ENCODE measurements at regions not wholly inside any gene's neighbourhood (a gene's known extent, or its start where the extent isn't known, plus 50 kb on each side); places are given as distances from the start of the nearest gene placed in this dataset.

DNA sequence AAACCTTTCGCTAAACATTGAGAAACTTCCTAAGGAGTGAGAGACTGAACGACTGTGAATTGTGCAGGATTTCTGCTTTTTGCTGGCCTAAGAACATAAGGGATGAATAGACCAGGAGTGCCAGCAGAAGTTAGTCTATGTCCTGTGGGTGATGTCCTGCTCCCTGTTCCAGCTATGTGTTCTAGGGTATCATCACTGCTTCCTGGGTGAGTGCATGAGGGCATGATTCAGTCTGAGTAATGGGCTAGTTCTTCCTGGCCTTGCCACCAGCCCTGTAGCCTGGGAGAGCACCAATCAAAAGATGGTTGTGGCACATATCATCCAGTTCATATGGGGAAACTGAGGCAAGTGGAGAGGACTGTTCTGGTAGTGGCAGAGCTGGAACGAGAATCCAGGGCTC, 153.9 kb upstream of the TPM1 start:
- no peak for DNase-seq
- Mint-ChIP-seq H3K36me3 (ENCODE audit: insufficient read depth, unreplicated experiment) (peaks cover 21% of the 10 kb centered on the region), H3K27me3 (ENCODE audit: unreplicated experiment) (no peaks in the 10 kb centered on the region), H3K4me3 (ENCODE audit: low read depth, unreplicated experiment) (no peak overlapping the region), H3K9me3 (ENCODE audit: low read depth, unreplicated experiment) (peaks cover 3% of the 10 kb centered on the region), H3K4me1 (ENCODE audit: low read depth, unreplicated experiment) (peaks cover 68% of the 10 kb centered on the region), H3K27ac (ENCODE audit: unreplicated experiment) (peak overlapping the region; percentile 40)
- BruUV-seq (replicated peaks) = no TSS peak
- TF ChIP-seq, protein P1, sequence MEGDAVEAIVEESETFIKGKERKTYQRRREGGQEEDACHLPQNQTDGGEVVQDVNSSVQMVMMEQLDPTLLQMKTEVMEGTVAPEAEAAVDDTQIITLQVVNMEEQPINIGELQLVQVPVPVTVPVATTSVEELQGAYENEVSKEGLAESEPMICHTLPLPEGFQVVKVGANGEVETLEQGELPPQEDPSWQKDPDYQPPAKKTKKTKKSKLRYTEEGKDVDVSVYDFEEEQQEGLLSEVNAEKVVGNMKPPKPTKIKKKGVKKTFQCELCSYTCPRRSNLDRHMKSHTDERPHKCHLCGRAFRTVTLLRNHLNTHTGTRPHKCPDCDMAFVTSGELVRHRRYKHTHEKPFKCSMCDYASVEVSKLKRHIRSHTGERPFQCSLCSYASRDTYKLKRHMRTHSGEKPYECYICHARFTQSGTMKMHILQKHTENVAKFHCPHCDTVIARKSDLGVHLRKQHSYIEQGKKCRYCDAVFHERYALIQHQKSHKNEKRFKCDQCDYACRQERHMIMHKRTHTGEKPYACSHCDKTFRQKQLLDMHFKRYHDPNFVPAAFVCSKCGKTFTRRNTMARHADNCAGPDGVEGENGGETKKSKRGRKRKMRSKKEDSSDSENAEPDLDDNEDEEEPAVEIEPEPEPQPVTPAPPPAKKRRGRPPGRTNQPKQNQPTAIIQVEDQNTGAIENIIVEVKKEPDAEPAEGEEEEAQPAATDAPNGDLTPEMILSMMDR (IDR thresholded peaks at IDR 0.05; ENCODE audit: unreplicated experiment) = no peak
- CTCF ChIA-PET = interaction anchor here (0.6 to 0.8 kb wide), 2 partner anchors 74 to 156 kb away, joined by 3 read pairs; no protein-coding TSS in a partner anchor
- intact Hi-C loops (cut with micrococcal nuclease; ENCODE audit: unreplicated experiment) = no loop called here

DNA sequence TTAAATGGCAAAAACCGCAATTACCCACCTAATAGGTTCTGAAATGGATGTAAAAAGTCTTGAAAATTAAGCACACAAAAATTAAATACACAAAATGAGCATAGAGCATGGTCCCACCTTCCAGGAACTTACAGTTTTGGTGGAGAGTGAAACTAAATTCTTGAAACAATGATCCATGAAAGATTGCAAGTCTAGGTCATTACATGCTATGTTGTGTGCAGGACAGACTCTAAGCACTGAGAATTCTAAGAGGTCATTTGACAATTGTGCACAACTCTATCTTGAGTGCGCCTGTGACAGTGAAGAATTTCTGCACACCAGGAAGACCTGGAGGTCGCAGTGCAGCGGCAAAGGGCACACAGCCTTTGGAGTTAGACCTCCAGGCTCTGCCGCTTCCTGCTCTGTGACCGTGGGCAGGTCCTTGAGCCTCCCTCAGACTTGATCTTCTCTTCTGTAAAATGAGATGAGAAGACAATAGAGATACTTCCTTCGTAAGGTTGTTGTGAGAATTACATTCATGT, 153.3 kb upstream of the TPM1 start:
- Mint-ChIP-seq H3K9me3 (ENCODE audit: low read depth, unreplicated experiment) (peaks cover 3% of the 10 kb centered on the region), H3K27me3 (ENCODE audit: unreplicated experiment) (no peaks in the 10 kb centered on the region), H3K27ac (ENCODE audit: unreplicated experiment) (peak overlapping the region; percentile 40), H3K4me1 (ENCODE audit: low read depth, unreplicated experiment) (peaks cover 73% of the 10 kb centered on the region), H3K36me3 (ENCODE audit: insufficient read depth, unreplicated experiment) (peaks cover 21% of the 10 kb centered on the region), H3K4me3 (ENCODE audit: low read depth, unreplicated experiment) (no peak overlapping the region)
- TF ChIP-seq, protein P1 (IDR thresholded peaks at IDR 0.05; ENCODE audit: unreplicated experiment) = no peak
- BruUV-seq (replicated peaks) = no TSS peak
- CTCF ChIA-PET = interaction anchor here (0.9 to 1.2 kb wide), 2 partner anchors 154 to 163 kb away, joined by 3 read pairs; partner anchors contain the start of gene TPM1
- DNase-seq = no peak
- intact Hi-C loops (cut with micrococcal nuclease; ENCODE audit: unreplicated experiment) = no loop called here

DNA sequence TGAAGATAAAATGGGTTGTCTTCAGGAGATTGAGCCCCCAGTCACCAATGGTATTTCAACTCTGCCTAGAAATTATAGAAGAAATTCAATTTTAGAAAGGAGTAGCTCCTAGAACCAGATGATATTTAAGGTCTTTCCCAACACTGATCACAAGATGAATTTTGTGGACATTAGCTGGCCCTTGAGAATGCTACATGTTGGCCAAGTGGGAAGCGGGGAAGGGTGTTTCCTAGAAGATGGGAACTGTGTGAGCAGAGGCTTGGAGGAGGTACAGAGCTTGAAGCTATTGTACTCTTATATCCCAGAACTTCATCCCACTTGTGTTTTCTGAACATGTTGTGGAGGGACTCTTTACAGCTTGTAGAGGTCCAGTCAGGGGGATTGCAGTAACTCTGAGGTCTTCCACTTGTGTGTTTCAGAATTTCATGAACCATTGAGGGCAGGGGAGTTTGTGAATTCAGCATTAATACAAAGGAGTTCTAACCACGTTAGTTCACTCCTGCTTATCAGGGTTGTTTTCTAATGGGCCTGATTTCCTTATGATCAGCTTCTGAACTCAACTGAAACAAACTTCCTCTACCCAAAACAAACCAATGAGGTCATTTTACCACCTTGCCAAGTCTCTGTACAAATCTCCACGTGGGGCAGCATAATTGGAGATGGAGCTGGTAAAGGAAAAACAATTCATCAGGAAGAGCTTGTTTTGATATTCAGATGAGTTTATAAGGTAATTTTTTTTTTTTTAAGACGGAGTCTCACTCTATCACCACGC, 152.6 kb upstream of the TPM1 start:
- peaks cover 80% of the 10 kb centered on the region for H3K4me1 Mint-ChIP-seq (ENCODE audit: low read depth, unreplicated experiment)
- CTCF ChIA-PET = interaction anchor here (0.6 to 1.2 kb wide), 8 partner anchors 14 to 298 kb away, joined by 3 to 6 read pairs (median 3); partner anchors contain the start of gene TPM1
- no peak overlapping the region for H3K4me3 Mint-ChIP-seq (ENCODE audit: low read depth, unreplicated experiment)
- TSS peak; percentile 82 for BruUV-seq (replicated peaks)
- H3K36me3 Mint-ChIP-seq (ENCODE audit: insufficient read depth, unreplicated experiment) = peaks cover 22% of the 10 kb centered on the region
- H3K27ac Mint-ChIP-seq (ENCODE audit: unreplicated experiment) = peak overlapping the region; percentile 84
- no peaks in the 10 kb centered on the region for H3K27me3 Mint-ChIP-seq (ENCODE audit: unreplicated experiment)
- TF ChIP-seq, protein P1 (IDR thresholded peaks at IDR 0.05; ENCODE audit: unreplicated experiment) = no peak
- H3K9me3 Mint-ChIP-seq (ENCODE audit: low read depth, unreplicated experiment) = peaks cover 3% of the 10 kb centered on the region
- DNase-seq = peak; percentile 65
- intact Hi-C loops (cut with micrococcal nuclease; ENCODE audit: unreplicated experiment) = no loop called here

DNA sequence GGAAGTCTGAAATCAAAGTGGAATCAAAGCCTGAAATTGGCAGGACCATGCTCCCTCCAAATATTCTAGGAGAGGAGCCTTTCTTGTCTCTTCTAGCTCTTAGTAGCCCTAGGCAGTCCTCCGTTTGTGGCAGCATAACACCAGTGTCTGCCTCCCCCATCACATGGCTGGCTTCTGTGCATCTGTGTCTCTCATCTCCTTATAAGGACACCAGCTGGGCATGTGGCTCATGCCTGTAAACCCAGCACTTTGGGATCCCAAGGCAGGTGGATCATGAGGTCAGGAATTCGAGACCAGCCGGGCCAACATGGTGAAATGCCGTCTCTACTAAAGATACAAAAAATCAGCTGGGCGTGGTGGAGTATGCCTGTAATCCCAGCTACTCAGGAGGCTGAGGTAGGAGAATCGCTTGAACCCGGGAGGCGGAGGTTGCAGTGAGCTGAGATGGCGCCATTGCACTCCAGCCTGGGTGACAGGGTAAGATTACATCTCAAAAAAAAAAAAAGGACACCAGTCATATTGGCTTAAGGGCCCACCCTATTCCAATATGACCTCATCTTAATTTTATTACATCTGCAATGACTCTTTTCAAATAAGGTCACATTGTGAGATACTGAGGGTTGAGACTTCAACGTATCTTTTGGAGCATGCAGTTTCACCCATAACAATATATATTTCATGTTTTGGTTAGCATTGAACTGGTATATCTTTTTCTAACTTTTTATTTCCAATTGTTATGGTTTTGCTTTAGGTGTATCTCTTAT, 148.0 kb upstream of the TPM1 start:
- CTCF ChIA-PET = interaction anchor here (0.6 to 3.3 kb wide), 9 partner anchors 8 to 498 kb away, joined by 3 to 24 read pairs (median 5); no protein-coding TSS in a partner anchor
- TF ChIP-seq, protein P1 (IDR thresholded peaks at IDR 0.05; ENCODE audit: unreplicated experiment) = no peak

More for the DNA sequence above, 148.0 kb upstream of the TPM1 start:
- no peak for DNase-seq
- Mint-ChIP-seq H3K4me1 (ENCODE audit: low read depth, unreplicated experiment) (peaks cover 82% of the 10 kb centered on the region), H3K27me3 (ENCODE audit: unreplicated experiment) (no peaks in the 10 kb centered on the region), H3K36me3 (ENCODE audit: insufficient read depth, unreplicated experiment) (peaks cover 42% of the 10 kb centered on the region), H3K9me3 (ENCODE audit: low read depth, unreplicated experiment) (peaks cover 3% of the 10 kb centered on the region), H3K4me3 (ENCODE audit: low read depth, unreplicated experiment) (peak overlapping the region; percentile 57), H3K27ac (ENCODE audit: unreplicated experiment) (peak overlapping the region; percentile 97)
- BruUV-seq (replicated peaks) = no TSS peak
- intact Hi-C loops (cut with micrococcal nuclease; ENCODE audit: unreplicated experiment) = loop anchor here (5.0 kb wide), 2 partner anchors 43 to 123 kb away; no protein-coding TSS in a partner anchor

Data from Calu3 (cell line).